GM21528 (cell line): ENCODE measurements at regions not wholly inside any gene's neighbourhood (a gene's known extent, or its start where the extent isn't known, plus 50 kb on each side); places are given as distances from the start of the nearest gene placed in this dataset.

ENCODE experiments used
- ATAC-seq: cut with Tn5 transposase; IDR thresholded peaks from one replicate; pipeline ENCODE4 v1.9.1; 2021; ENCODE audit warnings: mild to moderate bottlenecking, moderate library complexity; ENCODE audit not compliant: unreplicated experiment, low FRiP score

GRCh38 chr3:103924544-103924943 lies 1442.2 kb upstream of the ALCAM start:
- no peak for ATAC-seq

GRCh38 chr3:103926936-103927335 lies 1439.8 kb upstream of the ALCAM start:
- ATAC-seq, result no peak

GRCh38 chr3:103927896-103928295 lies 1438.8 kb upstream of the ALCAM start:
- ATAC-seq, result no peak

- ATAC-seq, result no peak
Observed at GRCh38 chr3:103937094-103937493, 1429.6 kb upstream of the ALCAM start.

- ATAC-seq, result no peak
Observed at GRCh38 chr3:103947062-103947461, 1419.6 kb upstream of the ALCAM start.

- ATAC-seq, result no peak
Observed at GRCh38 chr3:103949693-103950092, 1417.0 kb upstream of the ALCAM start.

GRCh38 chr3:103950676-103951075 lies 1416.0 kb upstream of the ALCAM start:
- no peak for ATAC-seq

- ATAC-seq, result no peak
Observed at GRCh38 chr3:103953796-103954195, 1412.9 kb upstream of the ALCAM start.

- ATAC-seq, result no peak
Observed at GRCh38 chr3:103960819-103961218, 1405.9 kb upstream of the ALCAM start.

GRCh38 chr3:103963599-103963998 lies 1403.1 kb upstream of the ALCAM start:
- ATAC-seq, result no peak

GRCh38 chr3:103965764-103966163 lies 1400.9 kb upstream of the ALCAM start:
- ATAC-seq, result no peak

GRCh38 chr3:103966749-103967148 lies 1400.0 kb upstream of the ALCAM start:
- ATAC-seq, result no peak

- peak; percentile 59 for ATAC-seq
Observed at GRCh38 chr3:103968131-103968530, 1398.6 kb upstream of the ALCAM start.

- ATAC-seq, result peak; percentile 91
Observed at GRCh38 chr3:103968751-103969150, 1398.0 kb upstream of the ALCAM start.

- ATAC-seq, result no peak
Observed at GRCh38 chr3:103976931-103977339, 1389.8 kb upstream of the ALCAM start.

- no peak for ATAC-seq
Observed at GRCh38 chr3:103977417-103977816, 1389.3 kb upstream of the ALCAM start.

GRCh38 chr3:103991461-103992115 lies 1375.1 kb upstream of the ALCAM start:
- ATAC-seq, result no peak

- ATAC-seq, result no peak
Observed at GRCh38 chr3:103992469-103992868, 1374.2 kb upstream of the ALCAM start.

- no peak for ATAC-seq
Observed at GRCh38 chr3:104004956-104005355, 1361.8 kb upstream of the ALCAM start.

GRCh38 chr3:104005815-104006214 lies 1360.9 kb upstream of the ALCAM start:
- no peak for ATAC-seq

- no peak for ATAC-seq
Observed at GRCh38 chr3:104018541-104018940, 1348.2 kb upstream of the ALCAM start.

- ATAC-seq, result no peak
Observed at GRCh38 chr3:104031598-104031997, 1335.1 kb upstream of the ALCAM start.

- ATAC-seq, result no peak
Observed at GRCh38 chr3:104032283-104032682, 1334.4 kb upstream of the ALCAM start.
